H9 (cell line): ENCODE measurements at regions not wholly inside any gene's neighbourhood (a gene's known extent, or its start where the extent isn't known, plus 50 kb on each side); places are given as distances from the start of the nearest gene placed in this dataset.

Experiments
- DNase-seq: peaks from one replicate; pipeline ENCODE4 v3.0.0-alpha.2; 2017
- H2AFZ ChIP-seq: one replicate; pipeline ENCODE4 v1.6.1; 2013; ENCODE audit warnings: mild to moderate bottlenecking, low read length, control low read depth, moderate library complexity
- H2AK5ac ChIP-seq: 2 replicates; pipeline ENCODE4 v1.6.1; 2013; ENCODE audit warnings: low read length, control low read depth, mixed read lengths; ENCODE audit not compliant: insufficient read length
- H2BK120ac ChIP-seq: one replicate; pipeline ENCODE4 v1.6.1; 2013; ENCODE audit warnings: low read depth, mild to moderate bottlenecking, low read length, control low read depth, inconsistent platforms; ENCODE audit not compliant: poor library complexity, severe bottlenecking
- H2BK12ac ChIP-seq: 2 replicates; pipeline ENCODE4 v1.6.1; 2013; ENCODE audit warnings: low read length, control low read depth, mixed read lengths, low read depth; ENCODE audit not compliant: insufficient read length
- H2BK15ac ChIP-seq: 2 replicates; pipeline ENCODE4 v1.6.1; 2013; ENCODE audit warnings: low read depth, low read length, control low read depth
- H2BK20ac ChIP-seq: one replicate; pipeline ENCODE4 v1.6.1; 2013; ENCODE audit warnings: low read depth, mild to moderate bottlenecking, low read length, control low read depth, inconsistent platforms; ENCODE audit not compliant: poor library complexity, severe bottlenecking
- H2BK5ac ChIP-seq: 2 replicates; pipeline ENCODE4 v1.6.1; 2013; ENCODE audit warnings: low read length, control low read depth, mixed read lengths; ENCODE audit not compliant: insufficient read length
- H3K14ac ChIP-seq: 2 replicates; pipeline ENCODE4 v1.6.1; 2013; ENCODE audit warnings: low read length, control low read depth; ENCODE audit not compliant: insufficient read depth
- H3K18ac ChIP-seq: 2 replicates; pipeline ENCODE4 v1.6.1; 2013; ENCODE audit warnings: low read depth, mild to moderate bottlenecking, mixed read lengths, low read length, control low read depth; ENCODE audit not compliant: insufficient read length
- H3K23ac ChIP-seq: 2 replicates; pipeline ENCODE4 v1.6.1; 2013; ENCODE audit warnings: low read length, control low read depth, mixed read lengths, low read depth; ENCODE audit not compliant: insufficient read length
- H3K23me2 ChIP-seq: 2 replicates; pipeline ENCODE4 v1.6.1; 2013; ENCODE audit warnings: low read depth, mild to moderate bottlenecking, mixed read lengths, low read length, control low read depth; ENCODE audit not compliant: insufficient read length, poor library complexity, severe bottlenecking
- H3K27ac ChIP-seq: 2 replicates; pipeline ENCODE4 v1.5.1; 2013; ENCODE audit warnings: low read length, control low read depth, mixed read lengths, low read depth; ENCODE audit not compliant: insufficient read length
- H3K27me3 ChIP-seq: 2 replicates; pipeline ENCODE4 v1.6.1; 2013; ENCODE audit warnings: low read length, control low read depth, inconsistent platforms; ENCODE audit not compliant: insufficient read depth
- H3K4ac ChIP-seq: 2 replicates; pipeline ENCODE4 v1.6.1; 2013; ENCODE audit warnings: low read depth, mild to moderate bottlenecking, control low read depth, inconsistent platforms, low read length, moderate library complexity
- H3K4me1 ChIP-seq: 2 replicates; pipeline ENCODE4 v1.6.1; 2013; ENCODE audit warnings: low read length, control low read depth, inconsistent platforms; ENCODE audit not compliant: insufficient read depth
- H3K4me2 ChIP-seq: 2 replicates; pipeline ENCODE4 v1.6.1; 2013; ENCODE audit warnings: low read length, control low read depth, mixed read lengths; ENCODE audit not compliant: insufficient read length, insufficient read depth
- H3K56ac ChIP-seq: 2 replicates; pipeline ENCODE4 v1.6.1; 2013; ENCODE audit warnings: low read depth, mild to moderate bottlenecking, mixed read lengths, low read length, control low read depth; ENCODE audit not compliant: insufficient read length
- H3K79me1 ChIP-seq: 2 replicates; pipeline ENCODE4 v1.6.1; 2013; ENCODE audit warnings: low read depth, mild to moderate bottlenecking, moderate library complexity, low read length, control low read depth, inconsistent platforms; ENCODE audit not compliant: insufficient read depth, poor library complexity, severe bottlenecking
- H3K79me2 ChIP-seq: 2 replicates; pipeline ENCODE4 v1.6.1; 2013; ENCODE audit warnings: low read length, control low read depth, inconsistent platforms; ENCODE audit not compliant: insufficient read depth
- H3K9ac ChIP-seq: 2 replicates; pipeline ENCODE4 v1.6.1; 2013; ENCODE audit warnings: low read length, control low read depth, mixed read lengths; ENCODE audit not compliant: insufficient read length; ENCODE audit errors: extremely low read depth
- H3K9me3 ChIP-seq: one replicate; pipeline ENCODE4 v1.6.1; 2013; ENCODE audit warnings: low read depth, low read length, inconsistent platforms; ENCODE audit not compliant: control insufficient read depth
- H3T11ph ChIP-seq: one replicate; pipeline ENCODE4 v1.6.1; 2013; ENCODE audit warnings: mild to moderate bottlenecking, low read length, control low read depth, inconsistent platforms
- H4K20me1 ChIP-seq: one replicate; pipeline ENCODE4 v1.6.1; 2013; ENCODE audit not compliant: control insufficient read depth, insufficient read length, insufficient read depth
- H4K5ac ChIP-seq: 2 replicates; pipeline ENCODE4 v1.6.1; 2013; ENCODE audit warnings: low read depth, mild to moderate bottlenecking, mixed read lengths, low read length, control low read depth; ENCODE audit not compliant: insufficient read length
- H4K8ac ChIP-seq: replicated peaks from 2 replicates; pipeline ENCODE4 v1.6.1; 2013; ENCODE audit warnings: low read length, control low read depth, mixed read lengths, low read depth; ENCODE audit not compliant: insufficient read length
- H4K91ac ChIP-seq: 2 replicates; pipeline ENCODE4 v1.6.1; 2013; ENCODE audit warnings: low read depth, mild to moderate bottlenecking, moderate library complexity, mixed read lengths, low read length, control low read depth; ENCODE audit not compliant: insufficient read length
- H3K27ac Mint-ChIP-seq, 3 experiments: 2 replicates in 2 of 3; 3 replicates in 1 of 3; pipeline ENCODE4 v1.8.0; 2020 to 2021; ENCODE audit warnings: mixed read lengths in 3 of 3, mild to moderate bottlenecking in 1 of 3, moderate library complexity in 1 of 3
- H3K27me3 Mint-ChIP-seq: 2 replicates; pipeline ENCODE4 v1.8.0; 2021; ENCODE audit warnings: low read depth, mild to moderate bottlenecking, moderate library complexity, mixed read lengths
- H3K36me3 Mint-ChIP-seq, 3 experiments: 2 replicates in 2 of 3; 3 replicates in 1 of 3; pipeline ENCODE4 v1.8.0; 2020 to 2021; ENCODE audit warnings: low read depth in 3 of 3, mixed read lengths in 3 of 3; ENCODE audit not compliant: insufficient read depth in 1 of 3
- H3K4me1 Mint-ChIP-seq, 2 experiments: 2 replicates each; pipeline ENCODE4 v1.8.0; 2020; ENCODE audit warnings: mixed read lengths in 2 of 2
- H3K4me3 Mint-ChIP-seq, 2 experiments: 2 replicates in 1 of 2; 3 replicates in 1 of 2; pipeline ENCODE4 v1.8.0; 2020 to 2021; ENCODE audit warnings: mild to moderate bottlenecking in 2 of 2, mixed read lengths in 2 of 2, moderate library complexity in 1 of 2
- H3K9me3 Mint-ChIP-seq, 2 experiments: 2 replicates in 1 of 2; 3 replicates in 1 of 2; pipeline ENCODE4 v1.8.0; 2020; ENCODE audit warnings: mild to moderate bottlenecking in 2 of 2, mixed read lengths in 2 of 2, moderate library complexity in 1 of 2
- WGBS: extraction: QIAGEN DNeasy Blood & Tissue Kit; methylation state at CpG from one replicate; pipeline ENCODE4 v1.1.7; 2013; ENCODE audit warnings: missing lambda C conversion rate, low lambda C conversion rate, mixed read lengths; ENCODE audit not compliant: insufficient read length; ENCODE audit errors: extremely low coverage; 5-methylcytosine and 5-hydroxymethylcytosine counted together
- TF ChIP-seq, protein P1 (sequence below): fragments of 200-600 bp; sonication (generic); conservative IDR thresholded peaks from 3 replicates; pipeline ENCODE4 v1.8.0; 2021; ENCODE audit warnings: antibody characterized with exemption, mild to moderate bottlenecking

DNA sequence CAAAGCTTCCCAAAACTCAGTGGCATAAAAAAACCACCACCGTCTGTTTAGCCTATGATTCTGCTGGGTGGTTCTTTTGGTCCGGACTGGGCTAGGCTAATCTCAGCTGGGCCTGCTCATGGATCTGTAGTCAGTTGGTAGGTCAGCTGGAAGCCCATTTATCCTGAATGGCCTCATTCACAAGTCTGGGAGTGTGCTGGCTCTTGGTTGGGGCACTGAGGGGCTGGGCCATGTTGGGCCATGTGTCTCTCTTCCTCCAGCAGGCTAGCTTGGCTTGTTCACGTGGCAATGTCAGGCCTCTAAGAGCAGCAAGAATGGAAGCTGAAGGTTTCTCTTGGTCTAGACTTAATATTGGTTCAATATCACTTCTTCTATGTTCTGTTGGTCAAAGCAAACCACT is 95.7 kb upstream of the HS6ST1 start:
- no peak overlapping the region for H3K9ac ChIP-seq
- no peak overlapping the region for H4K8ac ChIP-seq
- peaks cover 11 to 16% of the 10 kb centered on the region in 2 experiments for H3K4me1 Mint-ChIP-seq
- H2BK20ac ChIP-seq: no peak overlapping the region
- no peaks in the 10 kb centered on the region for H3K79me1 ChIP-seq
- no peak overlapping the region for H3K18ac ChIP-seq
- H3K27ac ChIP-seq: no peak overlapping the region
- H3K27me3 Mint-ChIP-seq: peaks cover 4% of the 10 kb centered on the region
- H3K23me2 ChIP-seq: no peaks in the 10 kb centered on the region
- no peak overlapping the region for H4K5ac ChIP-seq
- H2BK5ac ChIP-seq: no peak overlapping the region
- H3K23ac ChIP-seq: no peak overlapping the region
- no peaks in the 10 kb centered on the region for H3K27me3 ChIP-seq
- H3T11ph ChIP-seq: no peak overlapping the region
- no peak overlapping the region for H2BK15ac ChIP-seq
- no peak overlapping the region for H3K14ac ChIP-seq
- no peak overlapping the region for H2BK120ac ChIP-seq
- no peak overlapping the region for H3K4me3 Mint-ChIP-seq
- no peaks in the 10 kb centered on the region for H3K79me2 ChIP-seq
- H4K20me1 ChIP-seq: no peaks in the 10 kb centered on the region
- H2BK12ac ChIP-seq: no peak overlapping the region
- no peak overlapping the region for H2AK5ac ChIP-seq
- peaks cover 6 to 8% of the 10 kb centered on the region in 2 experiments for H3K9me3 Mint-ChIP-seq
- no peak overlapping the region for H2AFZ ChIP-seq
- no peak overlapping the region for H3K4me2 ChIP-seq
- no peak overlapping the region for H3K4ac ChIP-seq
- TF ChIP-seq, protein P1, sequence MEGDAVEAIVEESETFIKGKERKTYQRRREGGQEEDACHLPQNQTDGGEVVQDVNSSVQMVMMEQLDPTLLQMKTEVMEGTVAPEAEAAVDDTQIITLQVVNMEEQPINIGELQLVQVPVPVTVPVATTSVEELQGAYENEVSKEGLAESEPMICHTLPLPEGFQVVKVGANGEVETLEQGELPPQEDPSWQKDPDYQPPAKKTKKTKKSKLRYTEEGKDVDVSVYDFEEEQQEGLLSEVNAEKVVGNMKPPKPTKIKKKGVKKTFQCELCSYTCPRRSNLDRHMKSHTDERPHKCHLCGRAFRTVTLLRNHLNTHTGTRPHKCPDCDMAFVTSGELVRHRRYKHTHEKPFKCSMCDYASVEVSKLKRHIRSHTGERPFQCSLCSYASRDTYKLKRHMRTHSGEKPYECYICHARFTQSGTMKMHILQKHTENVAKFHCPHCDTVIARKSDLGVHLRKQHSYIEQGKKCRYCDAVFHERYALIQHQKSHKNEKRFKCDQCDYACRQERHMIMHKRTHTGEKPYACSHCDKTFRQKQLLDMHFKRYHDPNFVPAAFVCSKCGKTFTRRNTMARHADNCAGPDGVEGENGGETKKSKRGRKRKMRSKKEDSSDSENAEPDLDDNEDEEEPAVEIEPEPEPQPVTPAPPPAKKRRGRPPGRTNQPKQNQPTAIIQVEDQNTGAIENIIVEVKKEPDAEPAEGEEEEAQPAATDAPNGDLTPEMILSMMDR: no peak
- no peaks in the 10 kb centered on the region for H3K9me3 ChIP-seq
- peak; percentile 25 for DNase-seq
- no CpG with 5 or more reads among the region's 3 CpGs for WGBS
- no peak overlapping the region for H3K27ac Mint-ChIP-seq
- H3K56ac ChIP-seq: no peak overlapping the region
- no peaks in the 10 kb centered on the region; the same call in 1 of the 2 replicates for H3K4me1 ChIP-seq
- no peak overlapping the region for H4K91ac ChIP-seq
- H3K36me3 Mint-ChIP-seq: peaks cover under 1 to 5% (median under 1%) of the 10 kb centered on the region in 3 experiments
